ENCODE measurements at regions not wholly inside any gene's neighbourhood (a gene's known extent, or its start where the extent isn't known, plus 50 kb on each side); places are given as distances from the start of the nearest gene placed in this dataset.

- DNase-seq (ENCODE audit: low spot score) = no peak
Observed at GRCh38 chr1:83725735-83726360, 273.1 kb downstream of the TTLL7 start.

GRCh38 chr1:83718338-83718737 lies 280.6 kb downstream of the TTLL7 start:
- DNase-seq (ENCODE audit: low spot score) = no peak

GRCh38 chr1:83717785-83718184 lies 281.1 kb downstream of the TTLL7 start:
- DNase-seq (ENCODE audit: low spot score) = no peak

- no peak for DNase-seq (ENCODE audit: low spot score)
Observed at GRCh38 chr1:83716641-83717040, 282.3 kb downstream of the TTLL7 start.

GRCh38 chr1:83715550-83715949 lies 283.4 kb downstream of the TTLL7 start:
- DNase-seq (ENCODE audit: low spot score) = no peak

GRCh38 chr1:83709662-83710061 lies 289.3 kb downstream of the TTLL7 start:
- no peak for DNase-seq (ENCODE audit: low spot score)

- no peak for DNase-seq (ENCODE audit: low spot score)
Observed at GRCh38 chr1:83706354-83706938, 292.5 kb downstream of the TTLL7 start.

DNA sequence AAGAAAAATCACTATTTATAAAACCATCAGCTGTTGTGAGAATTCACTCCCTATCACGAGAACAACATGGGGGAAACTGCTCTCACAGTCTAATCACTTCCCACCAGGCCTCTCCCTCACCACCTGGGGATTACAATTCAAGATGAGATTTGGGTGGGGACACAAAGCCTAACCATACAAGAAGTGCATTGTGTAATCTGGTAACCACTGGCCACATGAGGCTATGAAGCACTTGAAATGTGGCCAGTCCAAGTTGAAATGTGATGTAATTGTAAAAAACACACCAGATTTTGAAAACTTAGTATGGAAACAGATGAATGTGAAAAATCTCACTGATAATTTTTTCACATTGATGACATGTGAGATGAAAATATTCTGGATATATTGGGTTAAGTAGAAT lies 293.8 kb downstream of the TTLL7 start:
- DNase-seq (ENCODE audit: low spot score) = no peak

DNA sequence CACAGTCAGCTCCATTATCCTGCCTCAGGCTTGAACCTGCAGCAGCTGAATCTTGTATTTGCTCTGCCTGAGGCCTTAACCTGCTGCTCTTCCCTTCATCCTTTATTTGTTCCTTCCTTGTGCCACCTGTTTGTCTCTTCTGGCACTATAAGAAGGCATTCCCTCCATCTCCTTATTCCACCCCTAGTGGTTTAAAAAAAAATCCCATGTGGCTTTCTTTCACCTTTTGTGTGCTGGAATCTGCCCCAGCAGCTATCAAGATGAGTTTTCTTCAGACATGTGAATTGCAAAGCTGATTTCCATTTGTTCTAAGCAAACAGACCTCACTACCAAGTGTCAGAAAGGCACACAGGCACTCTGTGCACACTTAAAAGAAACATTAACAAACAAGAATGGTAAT lies 294.6 kb downstream of the TTLL7 start:
- DNase-seq (ENCODE audit: low spot score) = no peak

DNA sequence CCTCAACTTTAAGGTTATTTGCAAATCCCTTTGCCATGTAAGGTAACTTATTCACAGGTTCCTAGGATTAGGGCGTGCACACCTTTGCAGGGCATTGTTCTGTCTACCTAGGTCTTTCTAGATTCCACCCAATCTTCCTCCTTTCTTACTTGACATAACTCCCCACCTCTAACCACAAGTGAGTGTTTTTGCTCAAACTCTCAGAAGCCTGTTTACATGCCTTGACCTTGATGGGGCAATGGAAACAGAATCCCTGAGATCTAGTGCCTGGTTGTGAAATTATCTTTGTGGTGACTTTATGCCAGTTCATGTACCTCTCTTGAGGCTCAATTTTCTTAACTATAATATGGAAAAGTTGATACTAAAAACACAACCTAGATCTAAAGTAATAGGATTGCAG lies 296.6 kb downstream of the TTLL7 start:
- no peak for DNase-seq (ENCODE audit: low spot score)

DNA sequence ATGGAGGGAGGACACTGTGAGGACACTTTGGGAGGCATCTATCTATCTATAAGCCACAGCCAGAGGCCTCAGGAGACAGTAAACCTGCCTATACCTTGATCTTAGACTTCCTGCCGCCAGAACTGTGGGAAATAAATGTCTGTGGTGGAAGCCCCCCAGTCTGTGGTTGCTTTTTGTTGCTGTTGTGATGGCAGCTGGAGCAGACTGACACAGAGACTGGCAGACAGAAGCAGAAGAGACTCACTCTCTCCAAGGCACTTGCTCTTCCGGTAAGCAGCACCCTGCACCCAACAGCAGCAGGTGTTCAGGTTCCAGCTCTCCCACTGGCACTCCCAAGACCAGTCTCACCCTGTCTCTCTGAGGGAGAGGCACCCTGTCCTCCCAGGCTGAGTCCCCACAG lies 297.6 kb downstream of the TTLL7 start:
- no peak for DNase-seq (ENCODE audit: low spot score)

DNA sequence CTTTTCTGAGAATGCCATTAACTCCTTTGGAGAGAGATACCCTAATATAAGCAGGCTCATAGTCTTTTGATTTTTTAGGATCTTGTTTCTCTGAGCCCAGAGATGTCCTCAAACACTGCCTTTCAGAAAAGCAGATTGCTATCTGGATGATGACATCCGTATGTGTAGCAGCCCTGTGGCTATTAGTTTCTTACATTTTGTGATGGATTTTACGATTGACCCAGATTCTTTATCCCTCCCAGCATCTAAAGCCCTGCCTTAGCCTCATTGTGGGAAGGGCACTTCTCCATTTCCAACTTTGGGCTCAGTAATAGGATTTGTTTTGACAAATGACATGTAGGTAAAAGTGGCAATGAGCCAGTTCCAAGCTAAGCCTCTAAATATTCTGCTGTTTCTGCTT lies 300.3 kb downstream of the TTLL7 start:
- DNase-seq (ENCODE audit: low spot score) = no peak

GRCh38 chr1:83697961-83698360 lies 301.0 kb downstream of the TTLL7 start:
- no peak for DNase-seq (ENCODE audit: low spot score)

- DNase-seq (ENCODE audit: low spot score) = no peak
Observed at GRCh38 chr1:83697220-83697619, 301.7 kb downstream of the TTLL7 start.

DNA sequence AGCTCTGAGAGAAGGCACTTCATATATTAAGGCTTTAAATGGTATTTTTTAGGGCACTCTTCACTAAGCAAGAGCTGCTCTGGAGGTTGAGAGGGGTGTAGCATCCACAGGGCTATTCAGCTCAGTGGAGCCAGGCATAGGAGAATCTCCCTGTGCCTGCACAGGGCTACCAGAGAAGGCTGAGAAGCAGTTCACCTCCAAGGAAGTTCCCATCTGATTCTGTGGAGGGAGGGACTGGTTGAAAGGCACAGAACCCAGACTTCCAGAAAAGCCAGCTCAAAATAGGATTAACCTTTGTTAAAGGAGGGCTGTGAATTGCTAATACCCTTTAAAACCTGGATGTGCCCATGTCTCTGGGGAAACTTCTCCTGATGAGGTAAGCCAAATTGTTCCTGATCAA lies 304.5 kb downstream of the TTLL7 start:
- DNase-seq (ENCODE audit: low spot score) = no peak

GRCh38 chr1:83693427-83694126 lies 305.4 kb downstream of the TTLL7 start:
- DNase-seq (ENCODE audit: low spot score) = no peak

GRCh38 chr1:83692524-83693381 lies 306.2 kb downstream of the TTLL7 start:
- DNase-seq (ENCODE audit: low spot score) = no peak

DNA sequence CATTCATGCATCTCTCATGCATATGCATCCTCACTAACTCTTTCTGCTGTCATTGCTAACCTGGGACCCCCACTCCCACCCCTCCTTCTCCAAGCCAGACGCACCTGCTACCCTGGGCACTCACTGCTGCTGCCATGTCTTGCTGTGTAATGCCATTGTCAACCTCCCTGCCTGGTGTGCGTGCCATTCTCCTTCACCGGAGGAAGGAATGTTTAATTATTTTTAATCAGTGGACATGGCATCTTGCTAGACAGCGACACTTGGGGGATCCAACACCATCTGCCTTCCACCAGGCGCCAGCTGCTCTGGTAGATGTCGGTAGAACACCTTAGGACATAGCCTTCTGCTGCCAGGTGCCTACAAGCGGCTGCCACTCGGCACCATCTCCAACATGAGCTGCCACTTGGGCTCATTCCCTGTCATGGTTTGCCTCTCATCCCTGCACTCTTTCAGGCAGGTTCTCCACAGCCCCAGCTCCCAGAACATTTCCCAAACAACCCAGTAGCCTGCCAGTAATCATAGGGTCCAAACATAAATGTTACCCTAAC lies 306.9 kb downstream of the TTLL7 start:
- DNase-seq (ENCODE audit: low spot score) = no peak

GRCh38 chr1:83689921-83690868 lies 308.7 kb downstream of the TTLL7 start:
- no peak for DNase-seq (ENCODE audit: low spot score)

DNA sequence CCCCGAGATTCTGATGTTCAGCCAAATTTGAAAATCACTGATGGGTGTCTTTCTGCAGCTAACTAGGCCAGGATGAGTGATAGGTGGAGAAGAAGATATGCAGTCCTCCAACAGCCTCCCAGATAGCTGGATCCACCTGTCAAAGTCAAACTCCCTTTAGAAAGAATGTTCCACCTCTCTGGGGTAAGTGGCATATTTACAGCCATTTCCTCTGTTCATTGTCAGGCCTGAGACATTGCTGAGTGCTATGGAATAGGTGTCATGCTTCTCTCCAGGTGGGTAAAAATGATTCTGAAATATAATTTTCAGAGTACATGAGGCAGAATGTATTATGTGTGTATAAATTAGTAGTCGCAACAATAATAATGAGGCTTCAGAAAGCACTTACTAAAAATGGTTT lies 316.8 kb downstream of the TTLL7 start:
- DNase-seq (ENCODE audit: low spot score) = no peak

DNA sequence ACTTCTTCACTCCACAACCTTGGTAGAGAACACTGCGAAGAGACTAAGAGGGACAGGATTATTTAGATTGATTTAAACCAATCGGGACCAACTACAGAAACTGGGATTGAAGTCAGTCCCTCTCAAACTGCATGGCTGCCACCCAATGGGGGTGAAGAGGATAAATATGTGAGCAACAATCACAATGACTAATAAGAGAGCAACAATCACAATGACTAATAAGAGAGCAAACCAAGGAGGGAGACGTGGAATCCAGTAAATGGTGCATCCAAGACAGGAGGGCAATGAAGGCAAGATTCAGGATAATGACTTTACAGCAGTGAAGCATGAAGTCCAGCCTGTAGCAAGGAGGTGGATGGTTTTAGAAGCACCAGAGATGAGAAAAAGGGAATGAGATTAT lies 322.8 kb downstream of the TTLL7 start:
- no peak for DNase-seq (ENCODE audit: low spot score)

Data from putamen (tissue), 1 donor.